ENCODE measurements at regions not wholly inside any gene's neighbourhood (a gene's known extent, or its start where the extent isn't known, plus 50 kb on each side); places are given as distances from the start of the nearest gene placed in this dataset.

DNA sequence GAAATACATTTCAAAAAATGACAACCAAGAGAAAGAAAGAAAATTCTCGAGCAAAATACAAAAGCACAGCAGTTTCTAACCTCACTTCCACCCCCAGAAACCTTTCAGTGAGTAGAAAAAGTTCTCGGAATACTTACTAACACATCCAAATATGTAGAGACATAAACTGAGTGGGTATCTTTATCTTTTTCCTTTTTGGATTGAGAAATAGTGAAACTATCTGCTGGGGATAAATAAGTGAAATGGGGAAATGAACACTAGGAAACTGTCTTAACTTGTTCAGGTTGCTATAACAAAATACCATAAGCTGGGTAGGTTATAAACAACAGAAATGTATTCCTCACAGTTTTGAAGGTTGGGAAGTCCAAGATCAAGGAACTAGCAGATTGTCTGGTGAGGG, 72.0 kb downstream of the VCAM1 start:
- TF ChIP-seq, protein P1, sequence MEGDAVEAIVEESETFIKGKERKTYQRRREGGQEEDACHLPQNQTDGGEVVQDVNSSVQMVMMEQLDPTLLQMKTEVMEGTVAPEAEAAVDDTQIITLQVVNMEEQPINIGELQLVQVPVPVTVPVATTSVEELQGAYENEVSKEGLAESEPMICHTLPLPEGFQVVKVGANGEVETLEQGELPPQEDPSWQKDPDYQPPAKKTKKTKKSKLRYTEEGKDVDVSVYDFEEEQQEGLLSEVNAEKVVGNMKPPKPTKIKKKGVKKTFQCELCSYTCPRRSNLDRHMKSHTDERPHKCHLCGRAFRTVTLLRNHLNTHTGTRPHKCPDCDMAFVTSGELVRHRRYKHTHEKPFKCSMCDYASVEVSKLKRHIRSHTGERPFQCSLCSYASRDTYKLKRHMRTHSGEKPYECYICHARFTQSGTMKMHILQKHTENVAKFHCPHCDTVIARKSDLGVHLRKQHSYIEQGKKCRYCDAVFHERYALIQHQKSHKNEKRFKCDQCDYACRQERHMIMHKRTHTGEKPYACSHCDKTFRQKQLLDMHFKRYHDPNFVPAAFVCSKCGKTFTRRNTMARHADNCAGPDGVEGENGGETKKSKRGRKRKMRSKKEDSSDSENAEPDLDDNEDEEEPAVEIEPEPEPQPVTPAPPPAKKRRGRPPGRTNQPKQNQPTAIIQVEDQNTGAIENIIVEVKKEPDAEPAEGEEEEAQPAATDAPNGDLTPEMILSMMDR (conservative IDR thresholded peaks at IDR 0.05 in 1 of 2, IDR thresholded peaks at IDR 0.05 in 1 of 2; ENCODE audit: low read depth in 1 of 2, low read length in 2 of 2): no peak
- TF ChIP-seq EZH2 (IDR thresholded peaks at IDR 0.05; ENCODE audit: low read length, missing control alignments): no peak

Data from fibroblast of lung (primary cell).